Activated T-cell treated with anti-CD3 and anti-CD28 coated beads for 24 hours (primary cell): ENCODE measurements at regions not wholly inside any gene's neighbourhood (a gene's known extent, or its start where the extent isn't known, plus 50 kb on each side); places are given as distances from the start of the nearest gene placed in this dataset.

Experiments
- DNase-seq: peaks from one replicate; pipeline ENCODE4 v3.0.0-alpha.2; 2020; ENCODE audit warnings: low read depth

DNA sequence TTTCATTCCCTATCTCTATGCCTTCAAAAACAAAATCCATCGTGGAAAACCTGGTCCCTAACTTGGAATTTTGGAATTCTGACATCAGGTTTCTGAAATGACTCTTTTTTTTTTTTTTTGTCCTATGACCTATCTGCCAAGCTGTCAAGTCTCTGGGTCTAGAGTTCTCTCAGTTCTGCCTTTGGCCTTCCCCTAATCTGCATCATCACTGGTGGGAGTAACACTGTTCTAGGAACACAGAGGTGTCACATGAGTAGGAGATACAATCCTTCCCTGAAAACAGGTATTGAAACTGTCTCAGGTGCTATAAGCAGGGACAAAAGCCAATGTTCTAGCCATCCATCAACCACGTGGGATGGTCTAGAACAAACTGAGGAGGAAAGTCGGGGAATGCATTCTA lies 142.0 kb upstream of the ATP1B1 start:
- DNase-seq, result no peak

DNA sequence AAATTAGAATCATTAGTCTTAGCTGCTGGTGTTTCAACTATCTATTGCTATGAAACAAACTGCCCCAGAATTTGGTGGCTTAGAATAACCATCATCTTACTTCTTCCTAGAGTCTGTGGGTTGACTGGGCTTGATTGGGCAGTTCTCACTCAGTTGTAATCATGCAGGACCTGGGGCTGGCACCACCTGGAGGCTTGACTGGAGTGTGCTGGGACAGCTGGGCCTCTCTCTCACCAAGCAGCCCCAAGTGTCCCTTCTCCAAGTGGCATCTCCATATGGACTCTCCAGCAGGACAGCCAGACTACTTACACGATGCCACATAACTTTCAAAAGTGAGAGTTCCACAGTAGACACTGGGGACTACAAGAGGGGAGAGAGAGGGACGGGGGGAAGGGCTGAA lies 140.3 kb upstream of the ATP1B1 start:
- no peak for DNase-seq

DNA sequence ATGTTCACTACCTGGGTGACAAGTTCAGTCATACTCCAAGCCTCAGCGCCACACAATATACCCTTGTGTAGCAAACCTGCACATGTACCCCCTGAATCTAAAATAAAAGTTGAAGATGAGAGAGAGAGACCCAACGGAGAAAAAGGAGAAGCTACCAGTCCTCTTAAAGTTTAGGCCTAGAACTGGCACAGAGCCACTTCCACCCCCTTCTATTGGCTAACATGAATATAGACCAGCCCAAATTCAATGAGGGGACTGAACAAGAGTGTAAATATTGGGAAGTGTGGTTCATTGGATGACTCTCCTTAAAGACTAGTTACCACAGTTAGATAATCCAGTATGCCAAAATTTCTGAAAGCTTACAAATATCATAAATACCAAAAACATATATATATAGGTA lies 139.9 kb upstream of the ATP1B1 start:
- no peak for DNase-seq

DNA sequence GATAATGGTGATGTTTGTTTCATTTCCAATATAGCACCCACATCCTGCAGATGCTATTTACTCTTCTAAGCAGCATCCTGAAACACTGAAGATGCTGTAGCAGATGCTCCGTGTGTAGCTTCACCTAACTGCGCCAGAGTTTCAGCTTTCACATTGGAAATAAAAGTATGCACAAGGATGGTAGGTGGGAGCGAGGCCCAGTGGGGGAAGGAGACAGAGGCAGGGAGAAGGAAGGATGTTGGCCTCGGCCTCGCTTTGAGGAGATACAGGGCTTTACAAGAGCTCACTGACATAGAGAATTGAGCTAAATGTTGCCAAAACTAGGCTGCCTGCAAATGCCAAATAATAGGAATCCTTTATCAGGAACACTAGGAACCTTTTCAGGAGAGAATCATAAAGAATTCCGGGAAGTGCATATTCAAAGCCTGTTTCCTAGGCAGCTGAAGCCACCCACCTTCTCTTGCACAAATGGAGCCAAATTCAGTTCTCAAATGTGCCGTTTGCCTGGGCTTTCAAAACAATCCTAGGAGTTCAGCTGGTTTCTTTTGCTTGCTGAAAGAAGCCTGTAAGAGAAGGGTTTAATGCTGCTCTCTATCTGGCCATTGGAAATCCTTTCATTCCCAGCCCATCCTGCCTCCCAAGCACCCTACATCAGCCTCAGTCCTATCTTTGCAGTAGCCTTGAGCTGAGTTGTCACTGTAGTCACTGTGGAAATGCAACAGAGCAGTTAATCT lies 135.4 kb upstream of the ATP1B1 start:
- DNase-seq, result no peak

DNA sequence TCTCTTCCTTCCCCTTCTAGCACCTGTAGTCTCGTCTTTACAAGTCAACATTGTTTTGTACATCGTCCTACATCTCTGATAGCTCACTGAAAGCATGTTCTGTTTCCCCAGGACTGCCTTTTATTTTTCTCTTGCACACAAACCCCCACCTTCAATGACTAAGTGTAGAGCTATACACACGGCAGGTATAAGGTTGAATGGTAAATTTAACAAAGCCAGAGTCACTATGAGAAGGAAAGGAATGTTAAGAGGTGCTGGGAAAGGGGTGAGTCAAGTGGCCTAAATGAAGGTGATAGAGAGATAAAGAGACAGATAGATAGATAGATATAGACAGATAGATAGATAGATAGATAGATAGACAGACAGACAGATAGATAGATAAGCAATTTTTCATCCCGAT lies 134.3 kb upstream of the ATP1B1 start:
- DNase-seq, result no peak

DNA sequence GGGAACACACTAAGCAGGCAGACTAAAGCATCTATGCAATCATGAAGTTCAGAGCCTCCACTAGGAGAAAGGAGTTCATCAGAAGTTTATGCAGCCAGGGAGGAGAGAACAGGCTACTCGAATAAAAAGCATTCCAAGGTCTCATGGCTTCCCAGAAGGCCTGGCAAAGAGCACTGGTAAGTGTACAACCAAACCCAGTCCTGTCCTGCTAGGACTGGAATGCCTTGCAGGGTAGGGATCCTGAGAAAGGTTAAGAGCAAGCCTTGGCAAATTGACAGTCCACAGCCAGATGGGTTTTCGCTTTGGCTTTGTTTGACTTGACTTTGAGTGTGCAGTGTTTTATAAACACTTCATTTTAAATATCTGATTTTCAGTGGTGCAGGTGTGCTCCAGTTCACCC lies 133.6 kb upstream of the ATP1B1 start:
- DNase-seq, result no peak

DNA sequence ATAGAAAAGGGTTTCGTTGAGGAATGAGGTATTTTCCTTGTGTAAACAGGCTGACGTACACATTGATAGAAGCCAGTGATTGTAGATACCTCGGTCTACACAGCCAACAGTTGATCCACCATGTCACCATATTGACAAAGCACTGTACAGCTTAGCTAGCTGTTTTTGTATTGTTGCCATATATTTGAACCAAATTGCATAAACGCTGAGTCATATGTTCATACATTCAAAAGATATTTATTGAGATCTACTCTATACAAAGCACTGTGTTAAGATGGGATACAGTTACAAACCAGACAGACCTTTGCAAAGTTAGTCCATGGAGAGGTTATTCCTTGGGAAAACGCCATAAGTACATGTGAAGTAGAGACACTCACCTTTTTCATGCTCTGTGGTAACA lies 132.4 kb upstream of the ATP1B1 start:
- no peak for DNase-seq

DNA sequence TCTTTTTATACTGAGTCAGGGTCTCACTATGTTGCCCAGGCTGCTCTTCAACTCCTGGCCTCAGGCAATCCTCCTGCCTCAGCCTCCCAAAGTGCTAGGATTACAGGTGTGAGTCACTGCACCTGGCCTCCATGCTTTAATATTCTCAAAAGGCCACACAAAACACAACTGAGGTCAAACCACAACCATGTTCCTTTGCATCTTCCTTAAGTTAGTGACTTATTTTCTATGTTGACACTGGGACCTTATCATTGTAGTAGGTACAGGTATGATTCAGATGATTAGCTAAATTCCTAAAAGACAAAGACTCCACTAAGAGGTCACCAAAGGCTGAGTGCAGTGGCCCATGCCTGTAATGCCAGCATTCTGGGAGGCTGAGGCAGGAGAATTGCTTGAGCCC lies 131.9 kb upstream of the ATP1B1 start:
- no peak for DNase-seq

DNA sequence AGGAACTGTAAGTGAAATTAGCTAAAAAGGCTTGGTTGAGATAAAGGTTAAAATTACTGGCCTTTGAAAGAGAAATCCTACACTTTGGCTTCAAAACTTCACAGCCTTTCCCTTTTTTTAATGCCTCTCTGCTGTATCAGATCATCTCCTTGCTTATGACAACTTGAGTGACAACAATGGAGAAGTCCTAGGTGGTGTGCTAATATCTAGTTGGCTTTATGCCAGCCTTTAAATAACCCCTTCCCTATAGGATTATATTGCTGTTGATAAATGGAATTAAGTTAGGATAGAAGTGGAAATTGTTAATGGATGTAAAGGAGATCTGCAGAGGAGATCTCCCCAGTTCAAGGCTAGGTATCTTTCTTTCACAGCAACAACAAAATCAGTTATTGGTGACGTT lies 130.2 kb upstream of the ATP1B1 start:
- DNase-seq, result no peak

DNA sequence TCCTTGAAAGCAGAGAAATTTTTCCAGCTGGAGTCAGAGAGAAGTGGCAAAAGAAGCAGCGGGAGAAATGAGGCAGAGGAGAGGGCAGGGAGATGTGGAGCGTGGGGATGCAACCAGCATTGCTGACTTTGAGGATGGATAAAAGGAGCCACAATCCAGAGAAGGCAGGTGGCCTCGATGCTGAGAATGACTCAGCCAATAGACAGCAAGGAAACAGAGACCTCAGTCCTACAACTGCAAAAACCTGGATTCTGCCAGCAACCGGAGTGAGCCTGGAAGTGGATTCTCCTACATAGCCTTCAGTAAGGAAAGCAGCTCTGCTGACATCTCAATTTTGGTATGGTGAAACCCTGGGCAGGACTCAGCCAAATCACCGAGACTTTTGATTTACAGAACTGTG lies 128.9 kb upstream of the ATP1B1 start:
- DNase-seq, result no peak

DNA sequence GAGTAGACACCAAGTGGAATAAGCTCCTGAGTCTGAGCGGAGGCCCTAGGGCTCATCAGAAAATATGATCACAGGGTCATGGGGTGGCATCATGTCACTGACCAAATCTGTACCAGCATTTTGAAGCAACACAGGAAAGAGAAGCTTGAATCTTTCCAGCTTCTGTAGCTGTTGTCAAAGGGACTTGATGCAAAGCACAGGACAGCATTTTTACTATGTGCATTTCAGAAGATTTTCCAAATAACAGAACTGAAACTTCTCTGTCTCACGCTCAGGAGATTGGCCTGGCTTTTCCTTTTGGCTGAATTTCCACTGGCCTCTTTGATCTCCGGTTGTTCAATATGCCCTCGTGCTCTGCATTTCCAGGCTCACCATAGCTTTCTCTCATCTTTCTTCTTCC lies 127.2 kb upstream of the ATP1B1 start:
- DNase-seq, result no peak

DNA sequence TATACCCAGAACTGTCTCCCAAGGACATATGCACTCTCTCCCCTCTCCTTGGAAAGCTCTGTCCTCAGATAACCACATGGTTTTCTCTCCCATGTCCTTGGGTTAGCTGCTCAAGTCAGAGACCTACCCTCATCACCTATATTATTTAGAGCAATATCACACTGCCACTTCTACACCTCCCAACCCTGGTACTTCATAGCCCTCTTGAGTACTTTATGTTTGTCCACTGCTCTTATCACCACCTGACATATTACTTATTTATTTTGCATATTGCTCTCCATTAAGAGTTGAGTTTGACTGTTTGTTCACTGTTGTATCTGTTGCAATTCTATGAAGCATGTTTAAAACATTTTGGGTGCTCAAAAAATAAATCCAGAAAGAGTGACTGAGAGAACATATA lies 126.3 kb upstream of the ATP1B1 start:
- DNase-seq, result no peak

DNA sequence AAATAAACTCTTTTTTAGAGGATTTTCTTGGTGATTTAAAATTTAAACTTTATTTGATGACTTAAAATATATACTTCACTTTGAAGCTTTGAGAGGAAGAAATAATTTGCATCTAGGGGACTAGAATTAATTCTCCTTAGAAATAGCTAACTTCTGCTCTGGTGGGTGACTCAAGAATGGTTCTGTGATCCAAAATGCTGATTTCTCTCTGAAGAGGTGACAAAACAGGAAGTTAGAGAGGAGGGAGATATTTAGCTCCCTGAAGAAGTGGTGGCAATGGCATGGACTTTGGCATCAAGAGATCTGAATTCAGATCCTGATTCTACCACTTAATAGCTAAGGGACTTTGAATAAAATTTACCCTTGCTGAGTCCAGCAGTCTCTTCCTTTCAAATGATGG lies 125.8 kb upstream of the ATP1B1 start:
- DNase-seq, result no peak

DNA sequence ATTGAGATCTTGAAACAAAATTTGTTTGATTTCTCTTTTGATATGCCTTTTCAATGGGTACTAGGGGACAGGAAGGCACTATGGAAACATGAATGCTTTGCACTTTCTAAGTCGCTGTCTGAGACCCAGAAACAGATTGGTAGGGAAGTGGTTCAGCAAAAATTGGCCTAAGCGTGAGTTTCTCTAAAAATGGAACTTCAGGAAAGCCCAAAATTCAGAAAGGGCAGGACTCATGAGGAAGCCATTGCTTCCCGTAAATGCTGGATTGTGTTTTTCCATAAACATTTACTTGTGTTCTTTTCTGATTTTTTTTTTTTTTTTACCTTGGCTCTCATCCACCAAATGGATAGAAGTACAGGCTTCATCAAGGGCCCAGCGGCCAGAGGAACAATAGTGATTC lies 123.7 kb upstream of the ATP1B1 start:
- no peak for DNase-seq

DNA sequence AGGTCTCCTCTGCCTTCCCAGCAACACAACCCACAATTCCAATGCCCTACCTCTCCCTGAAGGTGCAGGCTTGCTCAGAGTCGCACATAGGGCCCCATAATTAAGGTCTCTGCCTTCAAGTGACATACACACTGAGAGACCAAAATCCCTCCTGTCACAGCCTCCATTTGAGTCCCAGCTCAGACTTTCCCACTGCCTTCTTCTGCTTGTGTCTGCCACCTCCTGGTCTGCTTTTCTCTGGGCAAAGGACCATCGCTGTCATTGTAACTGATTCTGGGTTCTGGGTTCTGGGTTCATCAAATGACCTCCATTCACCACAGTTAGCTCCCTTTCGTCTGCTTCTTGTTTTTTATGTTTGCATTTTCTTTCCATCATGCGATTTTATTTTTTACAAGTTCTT lies 119.2 kb upstream of the ATP1B1 start:
- DNase-seq, result no peak

DNA sequence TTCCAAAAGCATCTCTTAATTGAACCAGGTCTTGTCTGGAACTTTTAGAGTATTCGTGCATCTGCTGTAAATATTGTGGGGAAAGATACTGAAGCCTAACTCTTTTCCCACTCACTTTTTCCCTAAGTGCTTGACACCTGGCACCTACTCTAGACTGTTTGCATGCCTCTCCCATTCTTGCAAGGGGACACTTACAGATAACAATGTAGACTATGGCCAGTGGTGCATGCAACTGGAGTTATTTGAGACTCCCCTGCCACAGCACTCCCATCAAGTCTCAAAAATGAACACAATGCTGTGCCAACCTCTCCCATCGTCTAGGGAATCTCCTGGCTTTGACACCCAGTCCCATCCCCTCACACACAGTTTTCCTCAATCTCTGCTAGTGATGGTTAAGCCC lies 118.6 kb upstream of the ATP1B1 start:
- no peak for DNase-seq

DNA sequence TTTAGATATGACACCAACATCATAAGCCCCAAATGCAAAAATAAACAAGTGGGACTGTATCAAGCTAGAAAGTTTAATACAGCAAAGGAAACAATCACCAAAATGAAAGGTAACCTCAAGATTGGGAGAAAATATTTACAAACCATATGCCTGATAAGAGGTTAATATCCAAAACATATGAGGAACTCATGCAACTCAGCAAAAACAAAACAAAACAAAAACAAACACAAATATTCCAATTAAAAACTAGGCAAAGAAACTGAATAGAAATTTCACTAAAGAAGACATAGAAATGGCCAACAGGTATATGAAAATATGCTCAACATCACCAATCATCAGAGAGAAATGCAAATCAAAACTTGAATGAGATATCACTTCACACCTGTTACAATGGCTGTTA lies 116.5 kb upstream of the ATP1B1 start:
- no peak for DNase-seq

DNA sequence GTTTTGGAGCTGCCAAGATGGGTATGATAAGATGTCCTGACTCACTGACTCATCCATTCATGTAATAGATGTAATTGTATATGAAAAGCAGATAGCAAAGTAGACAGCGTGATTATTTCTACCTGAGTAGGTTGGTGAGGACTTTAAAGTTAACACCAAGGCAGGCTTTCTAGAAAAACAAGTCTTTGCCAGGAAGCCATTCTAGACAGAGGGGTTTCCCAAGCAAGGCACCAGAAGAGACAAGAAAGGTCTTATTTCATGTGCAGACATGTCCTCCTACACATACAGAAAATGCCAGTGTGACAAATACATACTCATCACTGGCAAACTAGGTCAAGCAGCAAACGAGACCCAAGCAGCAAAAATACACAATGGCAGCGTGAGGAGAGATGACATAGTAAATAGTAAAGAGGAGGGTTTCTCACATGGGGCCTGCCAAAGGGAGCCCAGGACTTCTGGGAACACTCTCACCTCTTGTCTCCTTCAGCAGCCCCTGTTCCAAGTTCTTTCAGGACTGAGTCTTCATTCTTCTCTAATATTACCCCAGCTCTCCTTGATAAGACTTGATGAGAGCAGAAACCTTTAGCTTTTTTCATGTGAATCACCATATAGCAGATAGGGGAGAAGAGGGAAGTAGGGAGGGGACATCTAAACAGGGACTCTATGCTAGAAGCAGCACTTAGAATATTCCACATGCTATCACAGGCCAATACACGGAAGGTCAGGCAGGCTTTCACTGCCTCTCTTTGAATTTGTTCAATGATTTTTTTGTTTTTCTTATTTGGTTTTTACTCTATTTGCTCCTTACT lies 114.6 kb upstream of the ATP1B1 start:
- peak; percentile 10 for DNase-seq

DNA sequence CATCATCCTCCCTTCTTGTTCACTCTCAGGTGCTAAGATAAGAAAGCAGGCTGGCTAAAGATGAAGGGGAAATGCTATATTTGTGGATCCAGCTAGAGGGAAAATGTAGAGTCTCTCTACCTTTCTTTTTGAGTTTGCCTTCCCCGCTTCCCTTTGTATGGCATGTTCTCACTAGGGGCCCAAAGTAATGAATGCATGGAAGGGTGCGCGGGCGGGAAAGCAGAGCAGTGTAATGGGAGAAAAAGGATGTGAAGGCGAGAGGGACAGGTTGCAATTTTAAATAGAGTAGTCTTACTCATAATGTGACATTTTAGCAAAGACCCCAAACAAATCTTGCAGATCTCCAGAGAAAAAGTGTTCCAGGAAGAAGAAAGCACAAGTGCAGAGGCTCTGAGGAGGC lies 105.1 kb upstream of the ATP1B1 start:
- DNase-seq, result no peak

DNA sequence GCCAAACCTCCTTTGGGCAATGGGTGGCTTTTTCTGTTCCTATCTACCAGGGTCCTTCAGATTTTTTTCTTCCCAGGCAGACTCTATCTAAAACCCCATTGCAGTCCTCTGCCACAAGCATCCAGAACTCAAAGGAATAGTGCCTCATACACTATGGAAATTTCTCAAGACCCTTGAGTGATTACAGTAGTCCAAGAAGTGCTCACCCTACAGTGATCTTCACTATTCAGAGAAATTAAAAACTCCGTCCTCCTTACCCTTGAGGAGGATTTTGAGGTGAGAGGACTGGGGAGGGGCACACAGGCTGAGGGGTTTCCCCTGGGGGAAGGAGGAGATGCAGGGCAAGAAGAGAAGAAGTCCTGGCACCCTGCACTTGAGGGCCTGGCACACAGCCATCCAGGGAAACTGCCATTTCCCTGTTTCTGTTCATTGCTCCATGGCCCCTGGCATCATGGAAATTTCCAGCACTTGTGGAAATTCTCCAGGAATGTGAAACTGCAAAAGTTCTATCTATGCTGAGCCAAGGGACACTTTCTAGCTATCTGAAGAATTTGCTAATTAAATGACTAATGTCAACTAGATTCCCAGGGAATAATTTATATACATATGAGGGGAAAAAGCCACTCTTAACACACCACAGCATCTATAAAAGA lies 102.5 kb upstream of the ATP1B1 start:
- no peak for DNase-seq

DNA sequence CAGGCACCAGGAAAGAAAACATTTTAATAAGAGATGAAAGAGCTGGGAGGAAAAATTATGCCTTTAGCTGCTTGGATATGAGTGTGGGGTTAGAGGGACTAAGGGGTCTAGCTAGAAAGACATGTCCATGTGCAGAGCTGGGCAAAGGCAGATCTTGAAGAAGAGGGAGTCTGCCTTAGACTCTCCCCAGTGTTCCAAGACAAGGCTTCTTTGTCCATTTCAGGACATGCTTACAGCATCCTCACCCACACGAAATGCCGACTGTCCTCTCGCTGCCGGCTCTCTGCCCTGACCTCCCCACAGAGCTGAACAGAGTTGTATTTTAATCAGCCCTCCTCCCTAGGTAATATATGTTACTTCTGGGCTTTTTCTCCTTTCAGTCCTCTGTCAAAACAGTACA lies 100.7 kb upstream of the ATP1B1 start:
- DNase-seq, result no peak

DNA sequence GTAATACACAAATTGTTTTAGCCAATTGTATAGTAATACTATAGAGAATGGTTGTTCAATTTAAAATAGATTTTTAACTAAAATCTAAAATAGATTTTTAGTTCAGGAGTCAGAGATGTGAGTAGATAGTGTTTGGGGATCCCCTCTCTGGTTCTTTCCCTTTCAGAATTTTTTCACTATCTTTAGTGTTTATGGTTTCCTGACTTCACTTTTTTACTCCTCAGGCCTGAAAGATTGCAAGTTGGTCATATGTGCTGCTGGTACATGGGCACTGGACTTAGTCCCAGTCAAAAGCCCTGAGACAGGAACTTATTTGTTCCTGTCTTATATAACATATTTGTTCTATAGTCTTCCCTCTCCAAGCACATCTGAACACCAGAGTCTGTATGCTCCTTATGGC lies 96.8 kb upstream of the ATP1B1 start:
- DNase-seq, result no peak

DNA sequence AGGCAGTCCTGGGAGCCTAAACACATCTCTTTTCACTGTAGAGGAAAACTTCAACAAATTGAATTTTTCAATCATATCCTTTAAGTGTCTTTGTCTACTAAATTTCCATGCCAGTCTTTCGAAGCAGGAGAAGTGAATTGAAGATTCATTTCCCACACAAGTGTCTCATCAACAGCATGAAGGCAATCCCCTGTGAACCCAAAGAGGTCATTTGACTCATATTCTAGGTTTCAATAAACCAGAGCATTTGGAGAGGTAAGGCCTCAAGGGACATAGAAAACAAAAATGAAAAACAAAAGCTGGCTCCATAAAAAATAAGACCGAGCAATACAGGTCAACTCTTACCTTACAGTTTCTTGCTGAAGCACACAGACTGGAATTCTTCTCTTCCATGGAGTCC lies 94.1 kb upstream of the ATP1B1 start:
- no peak for DNase-seq
